ENCODE measurements at regions not wholly inside any gene's neighbourhood (a gene's known extent, or its start where the extent isn't known, plus 50 kb on each side); places are given as distances from the start of the nearest gene placed in this dataset.

DNA sequence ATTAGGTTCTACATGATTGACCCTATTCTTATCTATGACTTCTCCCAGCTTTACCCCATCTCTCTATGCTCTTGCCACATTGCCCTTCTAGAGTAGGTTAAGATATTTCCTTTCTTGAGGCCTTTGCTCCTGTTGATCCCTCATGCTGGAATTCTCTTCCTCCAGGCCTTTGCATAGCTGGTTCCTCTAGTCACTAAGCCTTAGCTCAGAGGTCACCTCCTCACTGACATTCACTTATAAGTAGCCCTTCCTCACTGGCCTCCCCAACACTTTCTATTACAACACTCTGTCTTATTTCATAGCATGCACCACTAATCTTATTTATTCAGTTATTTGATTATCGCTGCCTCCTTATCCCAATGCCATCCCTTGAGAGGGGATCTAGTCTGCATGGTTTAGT, 228.4 kb upstream of the COL8A1 start:
- no peaks in the 10 kb centered on the region for H3K36me3 ChIP-seq
- DNase-seq: no peak
- intact Hi-C loops (cut with DNase I): no loop called here
- H3K9me3 ChIP-seq: no peaks in the 10 kb centered on the region
- H3K4me3 ChIP-seq: no peak overlapping the region
- no peaks in the 10 kb centered on the region for H3K27me3 ChIP-seq
- 94% methylated on average over 1 of the region's 1 CpG for WGBS, 2 donors
- H3K4me1 ChIP-seq: peaks cover 0 to 6% (median 0%) of the 10 kb centered on the region in 4 donors
- H3K27ac ChIP-seq: no peak overlapping the region
- TF ChIP-seq POLR2A (IDR thresholded peaks at IDR 0.05): no peak

DNA sequence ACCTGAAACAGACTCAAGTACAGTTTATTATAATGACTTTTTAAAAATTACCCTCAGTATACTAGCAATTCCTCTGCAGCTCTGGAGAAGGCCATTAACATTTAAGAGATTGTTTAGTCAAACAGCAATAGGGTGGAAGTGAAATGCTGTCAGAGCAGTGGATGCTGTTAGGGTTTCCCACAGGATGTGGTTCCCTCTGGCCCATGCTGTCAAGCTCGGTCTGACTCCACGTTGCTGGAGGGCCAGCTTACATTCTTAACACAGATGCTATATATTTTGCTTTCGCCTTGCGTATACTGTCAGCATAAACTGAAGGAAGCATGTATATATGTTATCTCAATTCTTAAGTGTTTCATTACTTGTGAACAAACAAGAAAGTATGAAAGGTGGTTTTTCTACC, 231.1 kb upstream of the COL8A1 start:
- Histone ChIP-seq H3K4me3 (no peak overlapping the region), H3K36me3 (no peaks in the 10 kb centered on the region), H3K27ac (no peak overlapping the region), H3K27me3 (no peaks in the 10 kb centered on the region), H3K9me3 (no peaks in the 10 kb centered on the region), H3K4me1 (peaks cover 0 to 6% (median 0%) of the 10 kb centered on the region in 4 donors)
- intact Hi-C loops (cut with DNase I): no loop called here
- no peak for DNase-seq
- WGBS, 2 donors: 62 to 75% methylated on average over 4 of the region's 4 CpGs
- no peak for TF ChIP-seq POLR2AphosphoS5 (IDR thresholded peaks at IDR 0.05)
- TF ChIP-seq, protein P1, sequence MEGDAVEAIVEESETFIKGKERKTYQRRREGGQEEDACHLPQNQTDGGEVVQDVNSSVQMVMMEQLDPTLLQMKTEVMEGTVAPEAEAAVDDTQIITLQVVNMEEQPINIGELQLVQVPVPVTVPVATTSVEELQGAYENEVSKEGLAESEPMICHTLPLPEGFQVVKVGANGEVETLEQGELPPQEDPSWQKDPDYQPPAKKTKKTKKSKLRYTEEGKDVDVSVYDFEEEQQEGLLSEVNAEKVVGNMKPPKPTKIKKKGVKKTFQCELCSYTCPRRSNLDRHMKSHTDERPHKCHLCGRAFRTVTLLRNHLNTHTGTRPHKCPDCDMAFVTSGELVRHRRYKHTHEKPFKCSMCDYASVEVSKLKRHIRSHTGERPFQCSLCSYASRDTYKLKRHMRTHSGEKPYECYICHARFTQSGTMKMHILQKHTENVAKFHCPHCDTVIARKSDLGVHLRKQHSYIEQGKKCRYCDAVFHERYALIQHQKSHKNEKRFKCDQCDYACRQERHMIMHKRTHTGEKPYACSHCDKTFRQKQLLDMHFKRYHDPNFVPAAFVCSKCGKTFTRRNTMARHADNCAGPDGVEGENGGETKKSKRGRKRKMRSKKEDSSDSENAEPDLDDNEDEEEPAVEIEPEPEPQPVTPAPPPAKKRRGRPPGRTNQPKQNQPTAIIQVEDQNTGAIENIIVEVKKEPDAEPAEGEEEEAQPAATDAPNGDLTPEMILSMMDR (IDR thresholded peaks at IDR 0.05): no peak
- TF ChIP-seq EP300 (IDR thresholded peaks at IDR 0.05): no peak
- TF ChIP-seq POLR2A (IDR thresholded peaks at IDR 0.05): no peak

DNA sequence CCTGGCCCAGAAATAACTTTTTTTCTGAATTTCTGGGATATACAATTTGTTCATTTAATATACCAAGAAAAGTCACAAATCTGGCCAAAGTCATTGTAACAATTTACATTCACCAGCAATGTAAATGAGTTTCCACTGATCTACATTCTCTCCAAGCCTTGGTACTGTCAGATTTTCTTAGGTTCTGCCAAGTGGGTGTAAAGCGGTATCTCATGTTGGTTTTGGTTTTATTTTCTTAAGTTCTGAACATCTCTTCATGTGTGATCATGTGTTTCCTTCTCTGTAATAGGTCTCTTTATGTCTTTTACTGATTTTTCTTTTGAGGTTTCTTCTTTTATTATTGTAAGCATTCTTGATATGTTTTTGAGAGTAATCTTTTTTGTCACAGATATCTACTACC, 235.6 kb upstream of the COL8A1 start:
- 93 to 100% methylated on average over 1 of the region's 1 CpG for WGBS, 2 donors
- no peaks in the 10 kb centered on the region for H3K4me1 ChIP-seq
- no peak for DNase-seq

DNA sequence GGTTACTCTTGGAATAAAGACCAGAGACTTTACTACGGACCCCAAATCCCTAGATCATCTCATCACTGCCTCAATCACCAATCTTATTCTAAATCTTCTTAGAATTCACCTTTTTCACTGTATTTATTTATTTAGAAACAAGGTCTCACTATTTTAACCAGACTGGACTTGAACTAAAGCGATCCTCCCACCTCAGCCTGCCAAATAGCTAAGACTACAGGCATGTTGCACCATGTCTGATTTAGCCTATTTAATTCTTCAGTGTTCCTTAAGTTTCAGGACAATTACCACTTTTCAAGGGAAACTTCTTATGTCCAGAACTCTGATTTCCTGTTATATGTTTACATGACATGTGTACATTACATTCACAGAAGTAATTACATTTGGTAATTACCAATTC, 238.0 kb upstream of the COL8A1 start:
- Histone ChIP-seq H3K27ac (no peak overlapping the region), H3K9me3 (peaks cover 0 to 6% (median 0%) of the 10 kb centered on the region in 4 donors), H3K27me3 (no peaks in the 10 kb centered on the region), H3K4me1 (peaks cover 0 to 11% (median 3%) of the 10 kb centered on the region in 4 donors), H3K36me3 (no peaks in the 10 kb centered on the region), H3K4me3 (no peak overlapping the region)
- 79 to 82% methylated on average over 2 of the region's 2 CpGs for WGBS, 2 donors
- no peak for TF ChIP-seq EP300 (IDR thresholded peaks at IDR 0.05)
- TF ChIP-seq, protein P1 (IDR thresholded peaks at IDR 0.05): no peak
- no peak for TF ChIP-seq POLR2AphosphoS5 (IDR thresholded peaks at IDR 0.05)
- no peak for TF ChIP-seq POLR2A (IDR thresholded peaks at IDR 0.05)
- DNase-seq: no peak
- intact Hi-C loops (cut with DNase I): no loop called here

More for the DNA sequence above, 235.6 kb upstream of the COL8A1 start:
- peaks cover 0 to 6% (median 0%) of the 10 kb centered on the region in 4 donors for H3K9me3 ChIP-seq
- intact Hi-C loops (cut with DNase I): no loop called here
- no peak overlapping the region for H3K4me3 ChIP-seq
- H3K27me3 ChIP-seq: no peaks in the 10 kb centered on the region
- H3K36me3 ChIP-seq: no peaks in the 10 kb centered on the region
- TF ChIP-seq POLR2A (IDR thresholded peaks at IDR 0.05): no peak
- no peak for TF ChIP-seq EP300 (IDR thresholded peaks at IDR 0.05)
- no peak for TF ChIP-seq POLR2AphosphoS5 (IDR thresholded peaks at IDR 0.05)
- TF ChIP-seq, protein P1 (IDR thresholded peaks at IDR 0.05): no peak
- H3K27ac ChIP-seq: no peak overlapping the region

DNA sequence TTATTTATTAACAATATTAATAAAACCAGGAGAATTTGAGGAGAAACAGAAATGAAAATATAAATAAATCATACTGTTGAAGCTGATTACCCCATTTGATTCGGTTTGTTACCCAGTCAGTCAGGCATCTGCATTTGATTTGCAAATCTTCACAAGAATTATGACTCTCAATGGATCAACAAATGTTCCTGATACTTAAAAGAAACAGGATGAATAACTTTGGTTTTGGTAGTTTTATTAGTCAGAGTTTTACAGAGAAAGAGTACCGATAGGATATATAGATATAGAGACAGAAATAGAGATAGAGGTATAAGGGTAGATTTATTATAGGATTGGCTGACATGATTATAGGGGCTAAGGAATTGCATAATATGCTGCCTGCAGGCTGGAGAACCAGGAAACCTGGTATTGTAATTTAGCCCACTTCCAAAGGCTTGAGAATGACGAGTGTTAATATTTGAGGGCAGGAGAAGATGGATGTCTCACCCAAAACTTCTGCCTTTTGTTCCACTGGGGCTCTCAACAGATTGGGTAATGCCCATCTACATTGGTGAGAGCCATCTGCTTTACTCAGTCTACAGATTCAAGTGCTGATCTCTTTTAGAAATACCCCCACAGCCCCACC, 241.6 kb upstream of the COL8A1 start:
- intact Hi-C loops (cut with DNase I): no loop called here
- WGBS, 2 donors: 73 to 77% methylated on average over 3 of the region's 3 CpGs
- H3K27ac ChIP-seq: no peak overlapping the region

More for the DNA sequence above, 241.6 kb upstream of the COL8A1 start:
- peaks cover 0 to 17% (median 12%) of the 10 kb centered on the region in 4 donors for H3K4me1 ChIP-seq
- DNase-seq: no peak
- no peak overlapping the region for H3K4me3 ChIP-seq
- H3K36me3 ChIP-seq: no peaks in the 10 kb centered on the region
- TF ChIP-seq, protein P1 (IDR thresholded peaks at IDR 0.05): no peak
- TF ChIP-seq POLR2A (IDR thresholded peaks at IDR 0.05): no peak
- no peak for TF ChIP-seq POLR2AphosphoS5 (IDR thresholded peaks at IDR 0.05)
- TF ChIP-seq EP300 (IDR thresholded peaks at IDR 0.05): no peak
- H3K9me3 ChIP-seq: peaks cover 0 to 6% (median 0%) of the 10 kb centered on the region in 4 donors
- no peaks in the 10 kb centered on the region for H3K27me3 ChIP-seq

Data from sigmoid colon (tissue), 6 donors.